Prostate gland (tissue), 2 donors: ENCODE measurements at regions not wholly inside any gene's neighbourhood (a gene's known extent, or its start where the extent isn't known, plus 50 kb on each side); places are given as distances from the start of the nearest gene placed in this dataset.

ENCODE experiments used
- DNase-seq: peaks from one replicate; pipeline ENCODE4 v3.0.0-alpha.2; 2019; ENCODE audit warnings: low spot score
- H3K27ac ChIP-seq, 2 donors: fragments of 200-600 bp; sonication (generic); 2 replicates each; pipeline ENCODE4 v1.5.1; 2017 to 2019
- H3K27me3 ChIP-seq: fragments of 200-600 bp; sonication (generic); replicated peaks from 2 replicates; pipeline ENCODE4 v1.5.1; 2019; ENCODE audit not compliant: insufficient read depth
- H3K36me3 ChIP-seq, 2 donors: fragments of 200-600 bp; sonication (generic); 1 replicate in 1 of 2; 2 replicates in 1 of 2; pipeline versions ENCODE4 v1.5.1 to v1.8.1; 2017 to 2019
- H3K4me1 ChIP-seq: fragments of 200-600 bp; sonication (generic); replicated peaks from 2 replicates; pipeline ENCODE4 v1.5.1; 2019
- H3K4me3 ChIP-seq, 2 donors: fragments of 200-600 bp; sonication (generic); 2 replicates each; pipeline ENCODE4 v1.5.1; 2017 to 2019
- H3K9me3 ChIP-seq: fragments of 200-600 bp; sonication (generic); 2 replicates; pipeline ENCODE4 v1.5.1; 2017
- CTCF ChIP-seq, 4 experiments: fragments of 200-600 bp in 2 of 4; fragments of 450-650 bp in 2 of 4; sonication (generic) in 2 of 4; IDR thresholded peaks; 1 replicate in 3 of 4; 2 replicates in 1 of 4; pipeline ENCODE4 v1.5.1; 2016 to 2019; ENCODE audit warnings: antibody characterized with exemption in 4 of 4, mild to moderate bottlenecking in 2 of 4, moderate library complexity in 2 of 4
- POLR2A ChIP-seq: fragments of 450-650 bp; IDR thresholded peaks from one replicate; pipeline ENCODE4 v1.6.1; 2016; ENCODE audit warnings: antibody characterized with exemption, mild to moderate bottlenecking
- POLR2AphosphoS5 ChIP-seq: sonication (generic); formaldehyde crosslinking; IDR thresholded peaks from one replicate; pipeline ENCODE4 v1.6.1; 2017; ENCODE audit warnings: antibody characterized with exemption
- WGBS: methylation state at CpG from one replicate; pipeline ENCODE4 v1.1.5; 2018; 5-methylcytosine and 5-hydroxymethylcytosine counted together
- intact Hi-C: fragments of 100-400 bp; cut with DNase I; formaldehyde crosslinking; loops from one replicate; pipeline ENCODE4 v1.14.2; 2022

GRCh38 chr6:137424251-137424650 is 69.9 kb downstream of the OLIG3 start:
- intact Hi-C loops: no loop called here
- no peaks in the 10 kb centered on the region for H3K36me3 ChIP-seq
- 77% methylated on average over 3 of the region's 3 CpGs for WGBS
- no peak overlapping the region for H3K27ac ChIP-seq
- no peaks in the 10 kb centered on the region for H3K27me3 ChIP-seq
- no peaks in the 10 kb centered on the region for H3K4me1 ChIP-seq
- DNase-seq: no peak
- TF ChIP-seq CTCF (IDR thresholded peaks at IDR 0.05): no peak
- TF ChIP-seq POLR2AphosphoS5: no peak
- TF ChIP-seq POLR2A: no peak
- H3K9me3 ChIP-seq: no peaks in the 10 kb centered on the region
- no peak overlapping the region for H3K4me3 ChIP-seq

DNA sequence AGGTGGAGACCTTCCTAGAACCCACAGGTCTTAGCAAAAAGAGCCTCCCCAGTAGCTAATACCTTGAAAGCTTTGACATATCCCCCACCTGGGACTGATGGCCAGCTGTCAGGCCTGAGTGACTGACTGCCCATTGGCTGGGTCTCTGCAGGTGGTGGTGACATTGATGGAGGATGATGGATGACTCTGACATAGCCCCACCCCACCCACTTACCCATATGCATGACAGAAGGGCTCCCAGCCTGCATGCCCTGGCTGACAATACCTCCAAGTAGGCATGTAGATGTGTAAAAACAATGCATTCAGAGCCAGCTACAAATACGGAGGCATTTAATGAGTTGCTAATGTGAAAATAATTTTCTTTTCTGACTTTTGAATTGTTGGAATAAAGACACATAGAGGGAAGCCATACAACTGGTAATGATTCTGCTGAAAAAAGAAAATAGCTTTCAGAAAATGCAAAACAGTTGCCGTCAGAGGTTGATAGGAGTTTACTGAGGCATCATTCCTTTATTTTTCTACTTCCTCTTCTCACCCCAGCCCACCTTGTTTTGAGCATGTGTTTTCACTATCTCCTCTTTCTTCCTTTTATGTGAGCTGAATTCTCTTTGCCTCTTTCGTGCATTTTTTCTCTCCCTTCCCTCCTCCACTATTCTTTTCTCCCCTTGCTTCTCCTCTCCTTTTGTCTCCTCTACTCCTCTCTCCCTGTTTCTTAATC is 70.6 kb downstream of the OLIG3 start:
- intact Hi-C loops: no loop called here
- no peaks in the 10 kb centered on the region for H3K27me3 ChIP-seq
- H3K27ac ChIP-seq: no peak overlapping the region
- TF ChIP-seq CTCF (IDR thresholded peaks at IDR 0.05): no peak
- no peak for TF ChIP-seq POLR2AphosphoS5
- TF ChIP-seq POLR2A: no peak
- H3K4me3 ChIP-seq: no peak overlapping the region
- no peaks in the 10 kb centered on the region for H3K4me1 ChIP-seq
- no peak for DNase-seq
- H3K9me3 ChIP-seq: no peaks in the 10 kb centered on the region
- H3K36me3 ChIP-seq: no peaks in the 10 kb centered on the region
- WGBS: 85% methylated on average over 3 of the region's 3 CpGs

DNA sequence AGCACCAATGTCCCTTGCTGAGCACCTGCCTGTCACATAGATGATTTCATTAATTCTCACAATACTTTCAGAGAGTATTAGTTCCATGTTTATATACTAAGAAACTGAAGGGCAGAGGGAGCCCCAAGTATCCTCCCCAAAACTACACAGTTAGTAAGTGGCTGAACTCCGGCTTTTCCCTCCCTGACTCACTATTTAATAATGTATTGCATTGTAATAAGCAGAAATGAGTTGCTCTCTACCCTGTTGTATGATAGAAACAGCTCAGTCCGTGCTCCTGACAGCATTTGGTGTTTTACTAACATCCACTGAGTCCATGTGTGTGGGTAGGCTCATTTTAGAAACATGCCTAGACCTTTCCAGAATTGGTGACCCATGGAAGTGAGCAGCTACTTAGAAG is 76.8 kb downstream of the OLIG3 start:
- 95% methylated on average over 2 of the region's 2 CpGs for WGBS
- Histone ChIP-seq H3K4me3 (no peak overlapping the region), H3K27me3 (no peaks in the 10 kb centered on the region), H3K9me3 (no peaks in the 10 kb centered on the region), H3K36me3 (no peaks in the 10 kb centered on the region), H3K4me1 (no peaks in the 10 kb centered on the region), H3K27ac (no peak overlapping the region)
- no peak for DNase-seq
- intact Hi-C loops: loop anchor here (5.0 kb wide), 2 partner anchors 145 to 325 kb away; no protein-coding TSS in a partner anchor
- TF ChIP-seq POLR2AphosphoS5: no peak
- TF ChIP-seq CTCF (IDR thresholded peaks at IDR 0.05): no peak
- no peak for TF ChIP-seq POLR2A

DNA sequence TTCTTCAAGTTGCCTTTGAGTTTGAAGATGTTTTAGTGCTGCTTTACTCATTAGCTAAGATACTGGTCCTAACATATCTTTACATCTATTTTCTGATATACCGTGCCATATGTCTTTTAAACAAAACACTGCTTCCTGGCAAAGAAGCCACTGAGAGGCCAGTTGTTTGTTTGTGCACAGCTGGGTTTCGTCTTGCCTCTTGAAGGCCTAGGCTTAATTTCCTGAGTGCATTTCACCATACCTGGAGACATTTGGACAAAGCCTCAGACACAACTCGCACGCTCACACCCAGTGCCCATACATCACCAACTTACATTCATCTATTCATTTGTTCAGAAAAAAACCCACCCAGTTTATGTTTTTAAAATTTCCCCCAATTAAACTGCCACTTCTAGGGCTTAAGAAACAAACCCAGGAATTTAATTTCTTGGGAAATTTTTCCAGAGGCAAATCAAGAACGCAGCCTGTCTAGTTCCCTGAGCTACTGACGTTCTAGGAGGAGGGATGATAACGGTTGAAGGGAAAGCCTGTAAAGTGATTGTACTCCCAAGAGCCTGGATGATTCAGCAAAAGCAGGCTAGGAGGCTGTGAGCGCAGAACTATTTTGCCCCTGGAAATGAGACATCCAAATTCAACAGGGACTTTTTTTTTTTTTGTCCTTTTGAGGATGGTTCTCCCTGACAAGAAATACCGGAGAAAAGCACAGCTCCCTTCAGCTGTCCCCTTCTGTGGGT is 77.7 kb downstream of the OLIG3 start:
- H3K9me3 ChIP-seq: no peaks in the 10 kb centered on the region
- H3K4me3 ChIP-seq: no peak overlapping the region
- H3K27ac ChIP-seq: no peak overlapping the region
- WGBS: 86% methylated on average over 9 of the region's 9 CpGs
- no peaks in the 10 kb centered on the region for H3K4me1 ChIP-seq
- TF ChIP-seq POLR2A (no peak), POLR2AphosphoS5 (no peak), CTCF (IDR thresholded peaks at IDR 0.05) (no peak)
- no peak for DNase-seq
- intact Hi-C loops: loop anchor here (5.0 kb wide), 2 partner anchors 144 to 324 kb away; no protein-coding TSS in a partner anchor
- no peaks in the 10 kb centered on the region for H3K36me3 ChIP-seq
- H3K27me3 ChIP-seq: no peaks in the 10 kb centered on the region
